GM23338 (cell line): ENCODE measurements at regions not wholly inside any gene's neighbourhood (a gene's known extent, or its start where the extent isn't known, plus 50 kb on each side); places are given as distances from the start of the nearest gene placed in this dataset.
"Not testable (repeated sequence)": the region's sequence is repeated elsewhere in the genome, so short reads cannot be mapped to it uniquely, and the experiment has no call there.

Source experiments
- ATAC-seq: fragments of 200-7000 bp; cut with Tn5 transposase; 3 replicates; pipeline ENCODE4 v1.9.1; 2020
- DNase-seq: peaks from one replicate; pipeline ENCODE4 v3.0.0-alpha.2; 2015; ENCODE audit warnings: low spot score
- H2AFZ ChIP-seq: fragments of 200-600 bp; sonication (generic); 2 replicates; pipeline ENCODE4 v1.8.0; 2016; ENCODE audit warnings: antibody characterized with exemption, mild to moderate bottlenecking, moderate library complexity
- H3F3A ChIP-seq: fragments of 200-600 bp; sonication (generic); replicated peaks from 2 replicates; pipeline ENCODE4 v1.8.0; 2017; ENCODE audit warnings: antibody characterized with exemption, mixed run types, low read depth
- H3K27ac ChIP-seq: fragments of 200-600 bp; sonication (generic); 2 replicates; pipeline ENCODE4 v1.6.1; 2016; ENCODE audit warnings: low read depth
- H3K27me3 ChIP-seq: fragments of 200-600 bp; sonication (generic); 2 replicates; pipeline ENCODE4 v1.8.0; 2016; ENCODE audit warnings: mild to moderate bottlenecking, mixed run types, moderate library complexity; ENCODE audit not compliant: insufficient read depth
- H3K36me3 ChIP-seq: fragments of 200-600 bp; sonication (generic); 2 replicates; pipeline ENCODE4 v1.8.0; 2016; ENCODE audit warnings: mild to moderate bottlenecking; ENCODE audit not compliant: insufficient read depth
- H3K4me1 ChIP-seq: fragments of 200-600 bp; sonication (generic); 2 replicates; pipeline ENCODE4 v1.8.0; 2016; ENCODE audit warnings: mild to moderate bottlenecking, moderate library complexity; ENCODE audit not compliant: insufficient read depth
- H3K4me2 ChIP-seq: fragments of 200-600 bp; sonication (generic); 2 replicates; pipeline ENCODE4 v1.7.1; 2017; ENCODE audit warnings: mixed run types
- H3K4me3 ChIP-seq: fragments of 200-600 bp; sonication (generic); 2 replicates; pipeline ENCODE4 v1.6.1; 2016; ENCODE audit warnings: mixed run types
- H3K79me2 ChIP-seq: fragments of 200-600 bp; sonication (generic); replicated peaks from 2 replicates; pipeline ENCODE4 v1.8.0; 2017; ENCODE audit warnings: mild to moderate bottlenecking; ENCODE audit not compliant: insufficient read depth
- H3K9me2 ChIP-seq: fragments of 200-600 bp; sonication (generic); 2 replicates; pipeline ENCODE4 v1.8.0; 2017; ENCODE audit not compliant: insufficient read depth
- H4K20me1 ChIP-seq: fragments of 200-600 bp; sonication (generic); replicated peaks from 2 replicates; pipeline ENCODE4 v1.8.0; 2017; ENCODE audit warnings: mild to moderate bottlenecking; ENCODE audit not compliant: insufficient read depth
- H3K27ac Mint-ChIP-seq: 2 replicates; pipeline ENCODE4 v1.8.0; 2020; ENCODE audit warnings: inconsistent platforms, mild to moderate bottlenecking, moderate library complexity, mixed read lengths
- H3K27me3 Mint-ChIP-seq: 3 replicates; pipeline ENCODE4 v1.8.0; 2022; ENCODE audit warnings: low read depth, mild to moderate bottlenecking, moderate library complexity, mixed read lengths, inconsistent platforms; ENCODE audit not compliant: insufficient read depth, poor library complexity
- H3K36me3 Mint-ChIP-seq: 3 replicates; pipeline ENCODE4 v1.8.0; 2021; ENCODE audit warnings: low read depth, mild to moderate bottlenecking, inconsistent platforms, moderate library complexity, mixed read lengths
- H3K4me1 Mint-ChIP-seq: 3 replicates; pipeline ENCODE4 v1.8.0; 2020; ENCODE audit warnings: mild to moderate bottlenecking, inconsistent platforms, mixed read lengths
- H3K4me3 Mint-ChIP-seq: 3 replicates; pipeline ENCODE4 v1.8.0; 2021; ENCODE audit warnings: moderate library complexity, mild to moderate bottlenecking, inconsistent platforms, mixed read lengths
- H3K9me3 Mint-ChIP-seq: 3 replicates; pipeline ENCODE4 v1.8.0; 2020; ENCODE audit warnings: moderate library complexity, mild to moderate bottlenecking, inconsistent platforms, mixed read lengths
- CREB1 ChIP-seq: fragments of 250-450 bp; sonication (Bioruptor Pico); IDR thresholded peaks from 2 replicates; pipeline ENCODE4 v1.5.0; 2020; ENCODE audit warnings: low read depth, mild to moderate bottlenecking, moderate library complexity
- ETS1 ChIP-seq: IDR thresholded peaks from 2 replicates; pipeline ENCODE4 v1.6.1; 2016; ENCODE audit warnings: antibody characterized with exemption
- EZH2 ChIP-seq: fragments of 200-600 bp; sonication (generic); IDR thresholded peaks from one replicate; pipeline ENCODE4 v1.8.0; 2017; ENCODE audit warnings: antibody characterized with exemption, mild to moderate bottlenecking, low read depth; ENCODE audit not compliant: unreplicated experiment
- EZH2phosphoT487 ChIP-seq: fragments of 200-600 bp; sonication (generic); IDR thresholded peaks from one replicate; pipeline ENCODE4 v1.8.1; 2018; ENCODE audit warnings: antibody characterized with exemption; ENCODE audit not compliant: unreplicated experiment
- JUNB ChIP-seq: IDR thresholded peaks from one replicate; pipeline ENCODE4 v1.6.1; 2016; ENCODE audit warnings: antibody characterized with exemption; ENCODE audit not compliant: unreplicated experiment
- NANOG ChIP-seq: IDR thresholded peaks from 2 replicates; pipeline ENCODE4 v1.6.1; 2016; ENCODE audit warnings: antibody characterized with exemption, borderline replicate concordance
- POLR2AphosphoS5 ChIP-seq: IDR thresholded peaks from 2 replicates; pipeline ENCODE4 v1.6.1; 2016; ENCODE audit warnings: antibody characterized with exemption, low read depth
- ZNF331 ChIP-seq: fragments of 250-450 bp; sonication (Bioruptor Pico); IDR thresholded peaks from 2 replicates; pipeline ENCODE4 v1.5.0; 2020; ENCODE audit warnings: low read depth, mild to moderate bottlenecking, moderate library complexity
- ZNF462 ChIP-seq: fragments of 250-450 bp; sonication (Bioruptor Pico); IDR thresholded peaks from 2 replicates; pipeline ENCODE4 v1.5.0; 2020; ENCODE audit warnings: mild to moderate bottlenecking, moderate library complexity

- not testable (repeated sequence) for H3K27ac Mint-ChIP-seq, H4K20me1 ChIP-seq, H3K27me3 Mint-ChIP-seq, H3F3A ChIP-seq, H3K27me3 ChIP-seq, H3K4me1 Mint-ChIP-seq, H3K4me3 ChIP-seq, H3K4me1 ChIP-seq, H3K27ac ChIP-seq, DNase-seq, H3K36me3 ChIP-seq, H3K9me2 ChIP-seq, ATAC-seq, H3K79me2 ChIP-seq, H3K4me2 ChIP-seq, H3K4me3 Mint-ChIP-seq, H2AFZ ChIP-seq
- Mint-ChIP-seq H3K36me3 (peaks cover 27% of the 10 kb centered on the region), H3K9me3 (peaks cover 32% of the 10 kb centered on the region)
Observed at GRCh38 chr12:78379065-78379464, 485.5 kb upstream of the SYT1 start.

- Histone ChIP-seq H2AFZ (0 out of 2 replicates have a peak overlapping the region, but pooled peaks have one; percentile 11), H4K20me1 (no peaks in the 10 kb centered on the region), H3K9me2 (no peaks in the 10 kb centered on the region), H3K79me2 (no peaks in the 10 kb centered on the region), H3K36me3 (no peaks in the 10 kb centered on the region), H3K4me1 (no peaks in the 10 kb centered on the region), H3K4me2 (no peak overlapping the region), H3F3A (no peaks in the 10 kb centered on the region), H3K4me3 (no peak overlapping the region), H3K27me3 (no peaks in the 10 kb centered on the region), H3K27ac (no peak overlapping the region)
- ATAC-seq: peak; percentile 57
- Mint-ChIP-seq H3K36me3 (peaks cover 18% of the 10 kb centered on the region), H3K4me3 (no peak overlapping the region), H3K4me1 (no peaks in the 10 kb centered on the region; the same call in 1 of the 3 replicates), H3K27ac (no peak overlapping the region), H3K27me3 (no peaks in the 10 kb centered on the region), H3K9me3 (peaks cover 19% of the 10 kb centered on the region)
- no peak for TF ChIP-seq EZH2
- TF ChIP-seq EZH2phosphoT487: no peak
- no peak for DNase-seq
Observed at GRCh38 chr12:78383414-78383813, 481.2 kb upstream of the SYT1 start.

GRCh38 chr12:78384541-78384940 lies 480.0 kb upstream of the SYT1 start:
- Histone ChIP-seq H3K27ac (no peak overlapping the region), H3K4me1 (no peaks in the 10 kb centered on the region), H3K79me2 (no peaks in the 10 kb centered on the region), H3F3A (no peaks in the 10 kb centered on the region), H3K4me2 (no peak overlapping the region), H3K9me2 (no peaks in the 10 kb centered on the region), H4K20me1 (no peaks in the 10 kb centered on the region), H3K4me3 (no peak overlapping the region), H3K36me3 (no peaks in the 10 kb centered on the region), H2AFZ (no peak overlapping the region), H3K27me3 (no peaks in the 10 kb centered on the region)
- no peak for ATAC-seq
- Mint-ChIP-seq H3K4me1 (no peaks in the 10 kb centered on the region; the same call in 1 of the 3 replicates), H3K9me3 (peaks cover 8% of the 10 kb centered on the region), H3K4me3 (no peak overlapping the region), H3K27ac (no peak overlapping the region), H3K36me3 (peaks cover 8% of the 10 kb centered on the region), H3K27me3 (no peaks in the 10 kb centered on the region)
- no peak for DNase-seq
- no peak for TF ChIP-seq JUNB
- no peak for TF ChIP-seq POLR2AphosphoS5
- TF ChIP-seq ZNF331 (CRISPR knock-in tag): no peak
- TF ChIP-seq NANOG: no peak
- no peak for TF ChIP-seq EZH2
- no peak for TF ChIP-seq ETS1
- TF ChIP-seq ZNF462 (CRISPR knock-in tag): no peak
- TF ChIP-seq CREB1 (CRISPR knock-in tag): no peak
